ENCODE measurements at regions not wholly inside any gene's neighbourhood (a gene's known extent, or its start where the extent isn't known, plus 50 kb on each side); places are given as distances from the start of the nearest gene placed in this dataset.
A peak's percentile ranks its signal among the peaks of the same experiment; 100 is the strongest.
"Not testable (repeated sequence)": the region's sequence is repeated elsewhere in the genome, so short reads cannot be mapped to it uniquely, and the experiment has no call there.

DNA sequence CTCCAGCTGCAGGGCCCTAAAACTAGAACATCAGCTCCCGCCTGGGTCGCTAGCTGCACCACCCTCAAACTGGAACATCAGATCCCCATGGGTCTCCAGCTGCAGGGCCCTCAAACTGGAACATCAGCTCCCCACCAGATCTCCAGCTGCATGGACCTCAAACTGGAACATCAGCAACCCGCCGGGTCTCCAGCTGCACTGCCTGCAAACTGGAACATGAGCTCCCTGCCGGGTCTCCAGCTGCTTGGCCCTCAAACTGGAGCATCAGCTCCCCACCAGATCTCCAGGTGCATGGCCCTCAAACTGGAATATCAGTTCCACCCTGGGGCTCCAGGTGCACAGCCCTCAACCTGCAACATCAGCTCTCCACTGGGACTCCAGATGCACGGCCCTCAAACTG lies 82.7 kb downstream of the TFRC start:
- H3K27me3 ChIP-seq (ENCODE audit: control insufficient read depth, low read length); H3K36me3 ChIP-seq (ENCODE audit: control insufficient read depth, low read length); H3K79me2 ChIP-seq (ENCODE audit: control insufficient read depth, low read length); H3K9me3 ChIP-seq (ENCODE audit: control insufficient read depth, insufficient read depth, low read length); H3K27ac ChIP-seq (ENCODE audit: low read depth, low read length); H3F3A ChIP-seq (ENCODE audit: control insufficient read depth, insufficient read depth); H3K9me2 ChIP-seq (replicated peaks; ENCODE audit: control insufficient read depth, low read length); H3K4me2 ChIP-seq (ENCODE audit: low read length); H3K4me1 ChIP-seq (ENCODE audit: control insufficient read depth, low read length); H3K4me3 ChIP-seq (ENCODE audit: low read length); H4K20me1 ChIP-seq (ENCODE audit: control insufficient read depth, insufficient read depth, low read depth, low read length): not testable (repeated sequence)

GRCh38 chr3:195996314-195996713 lies 85.6 kb downstream of the TFRC start:
- not testable (repeated sequence) for H3K36me3 ChIP-seq (ENCODE audit: control insufficient read depth, low read length); H3K4me1 ChIP-seq (ENCODE audit: control insufficient read depth, low read length); H4K20me1 ChIP-seq (ENCODE audit: control insufficient read depth, insufficient read depth, low read depth, low read length); H3K4me3 ChIP-seq (ENCODE audit: low read length); H3K9me3 ChIP-seq (ENCODE audit: control insufficient read depth, insufficient read depth, low read length); H3K27ac ChIP-seq (ENCODE audit: low read depth, low read length); H3K4me2 ChIP-seq (ENCODE audit: low read length); H3K27me3 ChIP-seq (ENCODE audit: control insufficient read depth, low read length); H3K79me2 ChIP-seq (ENCODE audit: control insufficient read depth, low read length); H3F3A ChIP-seq (ENCODE audit: control insufficient read depth, insufficient read depth); H3K9me2 ChIP-seq (replicated peaks; ENCODE audit: control insufficient read depth, low read length)

GRCh38 chr3:195994343-195994742 lies 86.0 kb upstream of the TNK2 start:
- not testable (repeated sequence) for H3K9me3 ChIP-seq (ENCODE audit: control insufficient read depth, insufficient read depth, low read length); H3K79me2 ChIP-seq (ENCODE audit: control insufficient read depth, low read length); H3K27ac ChIP-seq (ENCODE audit: low read depth, low read length); H3K4me2 ChIP-seq (ENCODE audit: low read length); H4K20me1 ChIP-seq (ENCODE audit: control insufficient read depth, insufficient read depth, low read depth, low read length); H3K4me1 ChIP-seq (ENCODE audit: control insufficient read depth, low read length); H3K36me3 ChIP-seq (ENCODE audit: control insufficient read depth, low read length); H3K27me3 ChIP-seq (ENCODE audit: control insufficient read depth, low read length); H3F3A ChIP-seq (ENCODE audit: control insufficient read depth, insufficient read depth); H3K9me2 ChIP-seq (replicated peaks; ENCODE audit: control insufficient read depth, low read length); H3K4me3 ChIP-seq (ENCODE audit: low read length)

GRCh38 chr3:195993671-195994070 lies 85.3 kb upstream of the TNK2 start:
- H3K9me2 ChIP-seq (replicated peaks; ENCODE audit: control insufficient read depth, low read length); H3K36me3 ChIP-seq (ENCODE audit: control insufficient read depth, low read length); H3K27me3 ChIP-seq (ENCODE audit: control insufficient read depth, low read length); H3F3A ChIP-seq (ENCODE audit: control insufficient read depth, insufficient read depth); H4K20me1 ChIP-seq (ENCODE audit: control insufficient read depth, insufficient read depth, low read depth, low read length); H3K4me3 ChIP-seq (ENCODE audit: low read length); H3K79me2 ChIP-seq (ENCODE audit: control insufficient read depth, low read length); H3K4me1 ChIP-seq (ENCODE audit: control insufficient read depth, low read length); H3K4me2 ChIP-seq (ENCODE audit: low read length); H3K27ac ChIP-seq (ENCODE audit: low read depth, low read length); H3K9me3 ChIP-seq (ENCODE audit: control insufficient read depth, insufficient read depth, low read length): not testable (repeated sequence)

- H3K4me1 ChIP-seq (ENCODE audit: control insufficient read depth, low read length); H3K9me3 ChIP-seq (ENCODE audit: control insufficient read depth, insufficient read depth, low read length); H3K79me2 ChIP-seq (ENCODE audit: control insufficient read depth, low read length): not testable (repeated sequence)
These were observed 84.7 kb upstream of the TNK2 start for GRCh38 chr3:195992956-195993595.

GRCh38 chr3:195991986-195992385 lies 83.6 kb upstream of the TNK2 start:
- not testable (repeated sequence) for H3K4me2 ChIP-seq (ENCODE audit: low read length); H3K4me1 ChIP-seq (ENCODE audit: control insufficient read depth, low read length)

More at GRCh38 chr3:195992956-195993595, 84.7 kb upstream of the TNK2 start:
- H3K27me3 ChIP-seq (ENCODE audit: control insufficient read depth, low read length); H3K27ac ChIP-seq (ENCODE audit: low read depth, low read length); H3K4me3 ChIP-seq (ENCODE audit: low read length); H3K36me3 ChIP-seq (ENCODE audit: control insufficient read depth, low read length); H3K4me2 ChIP-seq (ENCODE audit: low read length); H3F3A ChIP-seq (ENCODE audit: control insufficient read depth, insufficient read depth); H4K20me1 ChIP-seq (ENCODE audit: control insufficient read depth, insufficient read depth, low read depth, low read length); H3K9me2 ChIP-seq (replicated peaks; ENCODE audit: control insufficient read depth, low read length): not testable (repeated sequence)

GRCh38 chr3:195991243-195991642 lies 82.9 kb upstream of the TNK2 start:
- not testable (repeated sequence) for H3K27ac ChIP-seq (ENCODE audit: low read depth, low read length); H3K4me2 ChIP-seq (ENCODE audit: low read length); H3K9me2 ChIP-seq (replicated peaks; ENCODE audit: control insufficient read depth, low read length); H3K4me3 ChIP-seq (ENCODE audit: low read length); H3K36me3 ChIP-seq (ENCODE audit: control insufficient read depth, low read length); H3K4me1 ChIP-seq (ENCODE audit: control insufficient read depth, low read length); H3K79me2 ChIP-seq (ENCODE audit: control insufficient read depth, low read length); H3K9me3 ChIP-seq (ENCODE audit: control insufficient read depth, insufficient read depth, low read length); H3K27me3 ChIP-seq (ENCODE audit: control insufficient read depth, low read length); H4K20me1 ChIP-seq (ENCODE audit: control insufficient read depth, insufficient read depth, low read depth, low read length); H3F3A ChIP-seq (ENCODE audit: control insufficient read depth, insufficient read depth)

More at GRCh38 chr3:195991986-195992385, 83.6 kb upstream of the TNK2 start:
- not testable (repeated sequence) for H3K27ac ChIP-seq (ENCODE audit: low read depth, low read length); H3K4me3 ChIP-seq (ENCODE audit: low read length); H3K9me2 ChIP-seq (replicated peaks; ENCODE audit: control insufficient read depth, low read length); H4K20me1 ChIP-seq (ENCODE audit: control insufficient read depth, insufficient read depth, low read depth, low read length); H3K9me3 ChIP-seq (ENCODE audit: control insufficient read depth, insufficient read depth, low read length); H3K36me3 ChIP-seq (ENCODE audit: control insufficient read depth, low read length); H3K79me2 ChIP-seq (ENCODE audit: control insufficient read depth, low read length); H3K27me3 ChIP-seq (ENCODE audit: control insufficient read depth, low read length); H3F3A ChIP-seq (ENCODE audit: control insufficient read depth, insufficient read depth)

- not testable (repeated sequence) for H3K4me1 ChIP-seq (ENCODE audit: control insufficient read depth, low read length)
These were observed 82.5 kb upstream of the TNK2 start for GRCh38 chr3:195990841-195991174.

More at GRCh38 chr3:195990841-195991174, 82.5 kb upstream of the TNK2 start:
- Histone ChIP-seq H3K4me2 (ENCODE audit: low read length) (peak overlapping the region; percentile 70), H3K4me3 (ENCODE audit: low read length) (peak overlapping the region; percentile 80)
- not testable (repeated sequence) for H3F3A ChIP-seq (ENCODE audit: control insufficient read depth, insufficient read depth); H3K9me3 ChIP-seq (ENCODE audit: control insufficient read depth, insufficient read depth, low read length); H3K27me3 ChIP-seq (ENCODE audit: control insufficient read depth, low read length); H3K9me2 ChIP-seq (replicated peaks; ENCODE audit: control insufficient read depth, low read length); H3K79me2 ChIP-seq (ENCODE audit: control insufficient read depth, low read length); H3K27ac ChIP-seq (ENCODE audit: low read depth, low read length); H4K20me1 ChIP-seq (ENCODE audit: control insufficient read depth, insufficient read depth, low read depth, low read length); H3K36me3 ChIP-seq (ENCODE audit: control insufficient read depth, low read length)
